CD4-positive, alpha-beta memory T cell (primary cell): ENCODE measurements at regions not wholly inside any gene's neighbourhood (a gene's known extent, or its start where the extent isn't known, plus 50 kb on each side); places are given as distances from the start of the nearest gene placed in this dataset.

Experiments used
- CTCF ChIA-PET: fragments of 350-600 bp; sonication (Branson Sonifier 250); formaldehyde crosslinking; loops from one replicate; lab custom pipeline; 2021; ENCODE audit warnings: inconsistent platforms; ENCODE audit not compliant: partially characterized antibody; lab: Charles Lee
- POLR2A ChIA-PET: fragments of 350-600 bp; sonication (Branson Sonifier 250); formaldehyde crosslinking; loops from one replicate; lab custom pipeline; 2021; ENCODE audit not compliant: partially characterized antibody; lab: Charles Lee
- DNase-seq, 5 donors: peaks; one replicate each; pipeline versions ENCODE4 v3.0.0 to v3.0.0-alpha.2; 2020 to 2022; ENCODE audit warnings: mixed read lengths in 1 of 5
- H3K27ac ChIP-seq: one replicate; pipeline ENCODE4 v1.7.0; 2013; ENCODE audit warnings: low read depth, low read length
- H3K27me3 ChIP-seq: 2 replicates; pipeline ENCODE4 v1.7.0; 2013; ENCODE audit warnings: mild to moderate bottlenecking, low read length, moderate library complexity; ENCODE audit not compliant: insufficient read depth
- H3K36me3 ChIP-seq: 2 replicates; pipeline ENCODE4 v1.7.0; 2013; ENCODE audit warnings: mild to moderate bottlenecking, low read length, moderate library complexity; ENCODE audit not compliant: insufficient read depth
- H3K4me1 ChIP-seq: 2 replicates; pipeline ENCODE4 v1.7.0; 2013; ENCODE audit warnings: mild to moderate bottlenecking, low read length, moderate library complexity; ENCODE audit not compliant: insufficient read depth
- H3K4me3 ChIP-seq, 2 donors: one replicate each; pipeline ENCODE4 v1.7.0; 2013; ENCODE audit warnings: low read length in 2 of 2, mild to moderate bottlenecking in 1 of 2
- H3K9me3 ChIP-seq, 2 donors: one replicate each; pipeline ENCODE4 v1.7.0; 2013; ENCODE audit warnings: low read length in 2 of 2, control low read depth in 1 of 2; ENCODE audit not compliant: control insufficient read depth in 1 of 2
- H3K27ac Mint-ChIP-seq, 7 donors: one replicate each; pipeline ENCODE4 v1.8.0; 2020 to 2021; ENCODE audit warnings: mixed read lengths in 7 of 7, mild to moderate bottlenecking in 6 of 7, inconsistent platforms in 3 of 7, moderate library complexity in 3 of 7
- H3K27me3 Mint-ChIP-seq, 2 donors: one replicate each; pipeline ENCODE4 v1.8.0; 2020 to 2021; ENCODE audit warnings: mixed read lengths in 2 of 2
- H3K36me3 Mint-ChIP-seq, 2 donors: one replicate each; pipeline ENCODE4 v1.8.0; 2020 to 2021; ENCODE audit warnings: mixed read lengths in 2 of 2, inconsistent platforms in 1 of 2, mild to moderate bottlenecking in 1 of 2
- H3K4me1 Mint-ChIP-seq, 4 donors: one replicate each; pipeline ENCODE4 v1.8.0; 2020 to 2021; ENCODE audit warnings: mixed read lengths in 4 of 4, mild to moderate bottlenecking in 1 of 4
- H3K4me3 Mint-ChIP-seq, 8 donors: one replicate each; pipeline ENCODE4 v1.8.0; 2020 to 2021; ENCODE audit warnings: mixed read lengths in 8 of 8, mild to moderate bottlenecking in 7 of 8, moderate library complexity in 6 of 8, inconsistent platforms in 3 of 8
- H3K9me3 Mint-ChIP-seq, 8 donors: one replicate each; pipeline ENCODE4 v1.8.0; 2020 to 2021; ENCODE audit warnings: mixed read lengths in 8 of 8, mild to moderate bottlenecking in 5 of 8, inconsistent platforms in 3 of 8, moderate library complexity in 1 of 8
- intact Hi-C: fragments of 100-400 bp; cut with micrococcal nuclease; formaldehyde crosslinking; loops from one replicate; pipeline ENCODE4 v1.15.1; 2023

DNA sequence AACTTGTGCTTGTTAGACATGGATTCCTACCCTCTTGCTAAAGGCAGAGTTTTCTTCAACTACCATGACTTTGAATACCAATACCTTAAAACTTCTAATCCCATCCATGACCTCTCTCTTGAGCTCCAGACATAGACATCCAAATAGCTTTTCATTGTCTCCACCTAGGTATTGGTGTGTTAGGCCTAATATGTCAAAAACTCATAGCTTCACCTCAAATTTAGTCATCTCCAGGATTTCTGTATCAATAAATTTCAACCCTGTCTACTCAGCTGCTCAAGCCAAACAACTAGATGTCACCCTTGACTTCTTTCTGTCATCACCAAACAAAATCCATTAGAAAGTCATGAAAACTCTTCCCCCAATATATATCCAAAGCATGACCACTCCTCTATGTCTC is 617.7 kb upstream of the GRIA3 start:
- no peaks in the 10 kb centered on the region for H3K9me3 ChIP-seq
- Mint-ChIP-seq H3K9me3 (peaks cover 0 to 5% (median 2%) of the 10 kb centered on the region in 8 donors), H3K27ac (no peak overlapping the region), H3K27me3 (no peaks in the 10 kb centered on the region), H3K36me3 (no peaks in the 10 kb centered on the region), H3K4me1 (no peaks in the 10 kb centered on the region), H3K4me3 (no peak overlapping the region)
- CTCF ChIA-PET: no interaction called here
- no peaks in the 10 kb centered on the region for H3K27me3 ChIP-seq
- no peak for DNase-seq
- POLR2A ChIA-PET: no interaction called here
- intact Hi-C loops: no loop called here
- no peaks in the 10 kb centered on the region for H3K36me3 ChIP-seq
- no peaks in the 10 kb centered on the region for H3K4me1 ChIP-seq
- no peak overlapping the region for H3K4me3 ChIP-seq
- no peak overlapping the region for H3K27ac ChIP-seq

DNA sequence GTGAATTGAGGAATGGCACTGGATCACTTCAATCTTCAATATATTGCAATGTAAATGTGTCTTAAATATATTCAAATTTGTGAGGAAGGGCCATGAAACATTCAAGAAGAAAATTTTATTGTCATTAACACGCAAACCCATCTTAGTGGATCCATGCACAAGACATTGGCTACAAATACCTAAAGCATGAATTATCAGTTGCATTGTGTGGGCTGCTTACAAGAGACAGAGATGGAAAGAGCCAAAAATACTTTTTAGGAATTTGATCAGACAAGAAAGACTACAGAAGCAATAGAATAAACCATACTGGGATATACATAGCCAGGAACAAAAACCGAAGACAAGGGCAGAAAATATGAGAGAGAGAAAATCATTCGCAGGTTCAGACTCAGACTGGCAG is 616.2 kb upstream of the GRIA3 start:
- ChIA-PET CTCF (no interaction called here), POLR2A (no interaction called here)
- Mint-ChIP-seq H3K27me3 (no peaks in the 10 kb centered on the region), H3K36me3 (no peaks in the 10 kb centered on the region), H3K4me1 (no peaks in the 10 kb centered on the region), H3K4me3 (no peak overlapping the region), H3K27ac (no peak overlapping the region), H3K9me3 (peaks cover 0 to 5% (median 2%) of the 10 kb centered on the region in 8 donors)
- intact Hi-C loops: no loop called here
- no peak overlapping the region for H3K4me3 ChIP-seq
- DNase-seq: no peak
- no peak overlapping the region for H3K27ac ChIP-seq
- H3K9me3 ChIP-seq: no peaks in the 10 kb centered on the region
- no peaks in the 10 kb centered on the region for H3K4me1 ChIP-seq
- H3K27me3 ChIP-seq: no peaks in the 10 kb centered on the region
- H3K36me3 ChIP-seq: no peaks in the 10 kb centered on the region

DNA sequence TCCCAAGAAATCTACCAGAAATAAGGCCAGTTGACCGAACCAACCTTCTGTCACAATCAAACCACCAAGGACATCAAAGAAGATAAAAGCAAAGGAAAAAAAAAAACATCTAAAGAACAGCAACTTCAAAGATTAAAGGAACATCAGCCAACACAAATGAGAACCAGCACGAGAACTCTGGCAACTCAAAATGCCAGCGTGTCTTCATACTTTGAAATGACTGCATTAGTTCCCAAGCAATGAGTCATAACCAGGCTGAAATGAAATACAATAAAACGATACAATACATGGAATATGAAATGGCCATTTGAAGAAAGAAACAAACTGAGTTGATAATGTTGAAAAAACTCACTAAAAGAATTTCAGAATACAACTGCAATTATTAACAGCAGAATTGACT is 611.6 kb upstream of the GRIA3 start:
- Mint-ChIP-seq H3K27me3 (no peaks in the 10 kb centered on the region), H3K27ac (no peak overlapping the region), H3K36me3 (no peaks in the 10 kb centered on the region), H3K4me3 (no peak overlapping the region), H3K9me3 (peaks cover 0 to 4% (median 2%) of the 10 kb centered on the region in 8 donors), H3K4me1 (no peaks in the 10 kb centered on the region)
- intact Hi-C loops: no loop called here
- H3K4me3 ChIP-seq: no peak overlapping the region
- no peaks in the 10 kb centered on the region for H3K4me1 ChIP-seq
- no peak overlapping the region for H3K27ac ChIP-seq
- ChIA-PET POLR2A (no interaction called here), CTCF (no interaction called here)
- H3K27me3 ChIP-seq: no peaks in the 10 kb centered on the region
- no peak for DNase-seq
- H3K9me3 ChIP-seq: no peaks in the 10 kb centered on the region
- no peaks in the 10 kb centered on the region for H3K36me3 ChIP-seq

DNA sequence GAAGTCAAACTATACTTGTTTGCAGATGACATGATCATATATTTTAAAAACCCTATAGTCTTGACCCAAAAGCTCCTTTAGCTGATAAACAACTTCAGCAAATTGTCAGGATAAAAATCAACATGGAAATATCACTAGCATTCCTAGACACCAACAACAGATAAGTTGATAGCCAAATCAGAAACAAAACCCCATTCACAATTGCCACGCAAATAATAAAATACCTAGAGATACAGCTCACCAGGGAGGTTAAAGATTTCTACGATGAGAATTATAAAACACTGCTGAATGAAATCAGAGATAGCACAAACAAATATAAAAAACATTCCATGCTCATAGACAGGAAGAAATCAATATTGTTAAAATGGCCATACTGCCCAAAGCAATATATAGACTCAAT is 605.0 kb upstream of the GRIA3 start:
- Histone ChIP-seq H3K4me3 (no peak overlapping the region), H3K4me1 (no peaks in the 10 kb centered on the region), H3K36me3 (no peaks in the 10 kb centered on the region), H3K9me3 (no peaks in the 10 kb centered on the region), H3K27me3 (no peaks in the 10 kb centered on the region), H3K27ac (no peak overlapping the region)
- peaks cover 0 to 3% (median 0%) of the 10 kb centered on the region in 8 donors for H3K9me3 Mint-ChIP-seq
- intact Hi-C loops: no loop called here
- no peaks in the 10 kb centered on the region for H3K27me3 Mint-ChIP-seq
- POLR2A ChIA-PET: no interaction called here
- H3K27ac Mint-ChIP-seq: no peak overlapping the region
- no peaks in the 10 kb centered on the region for H3K36me3 Mint-ChIP-seq
- no peak for DNase-seq
- H3K4me1 Mint-ChIP-seq: no peaks in the 10 kb centered on the region
- CTCF ChIA-PET: no interaction called here
- no peak overlapping the region for H3K4me3 Mint-ChIP-seq

DNA sequence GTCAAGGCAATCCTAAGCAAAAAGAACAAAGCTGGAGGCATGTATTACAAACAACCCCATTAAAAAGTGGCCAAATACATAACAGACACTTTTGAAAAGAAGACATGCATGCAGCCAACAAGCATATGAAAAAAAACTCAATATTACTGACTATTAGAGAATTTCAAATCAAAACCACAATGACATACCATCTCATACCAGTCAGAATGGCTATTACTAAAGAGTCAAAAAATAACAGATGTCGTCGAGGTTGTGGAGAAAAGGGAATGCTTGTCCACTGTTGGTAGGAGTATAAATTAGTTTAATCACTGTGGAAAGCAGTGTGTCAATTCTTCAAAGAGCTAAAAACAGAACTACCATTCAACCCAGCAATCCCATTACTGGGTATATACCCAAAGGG is 604.6 kb upstream of the GRIA3 start:
- Histone ChIP-seq H3K27me3 (no peaks in the 10 kb centered on the region), H3K36me3 (no peaks in the 10 kb centered on the region), H3K27ac (no peak overlapping the region), H3K4me1 (no peaks in the 10 kb centered on the region), H3K4me3 (no peak overlapping the region), H3K9me3 (no peaks in the 10 kb centered on the region)
- Mint-ChIP-seq H3K27me3 (no peaks in the 10 kb centered on the region), H3K36me3 (no peaks in the 10 kb centered on the region), H3K27ac (no peak overlapping the region), H3K4me3 (no peak overlapping the region), H3K4me1 (no peaks in the 10 kb centered on the region), H3K9me3 (peaks cover 0 to 3% (median 0%) of the 10 kb centered on the region in 8 donors)
- intact Hi-C loops: no loop called here
- ChIA-PET CTCF (no interaction called here), POLR2A (no interaction called here)
- DNase-seq: no peak

DNA sequence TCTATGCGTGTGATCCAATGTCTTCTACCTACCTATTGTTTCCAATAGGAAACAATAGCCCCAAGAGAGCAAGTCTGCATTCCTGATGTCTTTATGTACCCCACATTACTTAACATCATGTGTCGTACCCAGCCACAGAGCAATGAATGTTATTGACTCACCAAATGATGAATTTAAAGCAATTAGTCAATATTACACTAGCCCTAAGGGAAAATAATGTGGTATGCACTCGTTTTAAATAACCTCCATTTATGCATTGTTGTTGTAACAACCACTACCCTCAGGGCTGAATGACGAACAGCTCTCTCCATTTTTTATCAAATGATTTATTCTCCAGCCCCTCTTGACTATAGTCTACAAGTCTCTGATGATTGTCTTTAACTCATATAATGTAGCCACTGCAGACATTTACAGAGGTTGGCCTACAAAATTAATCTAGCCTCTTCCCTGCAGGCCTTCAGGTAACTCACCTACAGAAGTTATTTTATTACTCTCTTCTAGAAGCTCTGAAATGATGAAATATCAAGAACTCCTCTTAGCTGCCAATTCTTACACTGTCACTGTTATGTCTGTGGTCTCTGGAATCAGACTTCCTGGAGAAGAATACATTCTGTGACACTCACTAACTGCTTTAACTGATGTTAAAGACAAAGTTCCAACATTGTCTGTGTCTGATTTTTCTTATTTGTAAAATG is 601.7 kb upstream of the GRIA3 start:
- Mint-ChIP-seq H3K4me3 (no peak overlapping the region), H3K4me1 (no peaks in the 10 kb centered on the region), H3K27ac (no peak overlapping the region), H3K36me3 (no peaks in the 10 kb centered on the region), H3K9me3 (peaks cover 0 to 2% (median 0%) of the 10 kb centered on the region in 8 donors), H3K27me3 (no peaks in the 10 kb centered on the region)
- ChIA-PET CTCF (no interaction called here), POLR2A (no interaction called here)
- no peak overlapping the region for H3K27ac ChIP-seq
- H3K36me3 ChIP-seq: no peaks in the 10 kb centered on the region
- no peak overlapping the region for H3K4me3 ChIP-seq
- intact Hi-C loops: no loop called here
- no peak for DNase-seq
- no peaks in the 10 kb centered on the region for H3K27me3 ChIP-seq
- H3K4me1 ChIP-seq: no peaks in the 10 kb centered on the region
- H3K9me3 ChIP-seq: no peaks in the 10 kb centered on the region

DNA sequence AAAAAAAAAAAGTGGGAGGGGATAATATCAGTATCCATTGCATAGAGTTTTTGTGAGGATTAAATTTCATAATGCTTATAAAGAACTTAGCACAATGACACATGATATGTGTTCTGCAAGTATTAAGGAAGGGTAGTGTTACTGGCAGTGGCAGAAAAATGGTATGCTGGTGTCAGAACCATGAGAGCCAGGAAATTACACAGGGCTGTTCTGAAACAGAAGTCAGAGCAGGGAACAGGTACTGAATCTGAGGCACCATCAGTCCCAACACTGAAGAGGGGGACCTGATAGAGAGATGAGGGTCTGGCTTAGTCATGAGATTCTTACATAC is 601.1 kb upstream of the GRIA3 start:
- no peaks in the 10 kb centered on the region for H3K27me3 ChIP-seq
- H3K4me3 Mint-ChIP-seq: no peak overlapping the region
- no peak for DNase-seq
- H3K4me3 ChIP-seq: no peak overlapping the region
- H3K4me1 ChIP-seq: no peaks in the 10 kb centered on the region
- no peaks in the 10 kb centered on the region for H3K4me1 Mint-ChIP-seq
- no peaks in the 10 kb centered on the region for H3K9me3 ChIP-seq
- no peak overlapping the region for H3K27ac ChIP-seq
- intact Hi-C loops: no loop called here
- H3K27ac Mint-ChIP-seq: no peak overlapping the region
- ChIA-PET POLR2A (no interaction called here), CTCF (no interaction called here)
- no peaks in the 10 kb centered on the region for H3K36me3 ChIP-seq
- no peaks in the 10 kb centered on the region for H3K36me3 Mint-ChIP-seq
- H3K9me3 Mint-ChIP-seq: peaks cover 0 to 2% (median 0%) of the 10 kb centered on the region in 8 donors
- H3K27me3 Mint-ChIP-seq: no peaks in the 10 kb centered on the region

DNA sequence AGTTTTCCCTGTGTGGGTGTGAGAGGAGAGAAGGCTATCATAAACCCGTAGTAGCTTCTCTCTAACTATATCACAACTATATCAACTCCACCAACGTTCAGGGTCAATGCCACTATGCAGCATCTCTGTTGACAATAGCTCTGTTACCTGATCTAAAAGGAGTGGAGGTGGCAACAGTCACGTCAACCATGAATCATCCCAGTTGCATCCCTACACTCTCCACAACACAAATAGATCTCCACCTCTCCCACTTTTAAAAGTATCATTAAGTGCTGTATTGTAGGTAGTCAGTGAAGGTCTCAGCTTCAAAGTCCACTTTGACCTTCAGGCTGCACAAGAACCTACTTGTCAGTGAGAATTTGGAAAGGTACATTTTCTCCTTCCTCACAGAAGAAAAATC is 600.5 kb upstream of the GRIA3 start:
- Mint-ChIP-seq H3K27me3 (no peaks in the 10 kb centered on the region), H3K9me3 (peaks cover 0 to 2% (median 0%) of the 10 kb centered on the region in 8 donors), H3K27ac (no peak overlapping the region), H3K36me3 (no peaks in the 10 kb centered on the region), H3K4me3 (no peak overlapping the region), H3K4me1 (no peaks in the 10 kb centered on the region)
- DNase-seq: no peak
- Histone ChIP-seq H3K4me3 (no peak overlapping the region), H3K27ac (no peak overlapping the region), H3K9me3 (no peaks in the 10 kb centered on the region), H3K36me3 (no peaks in the 10 kb centered on the region), H3K27me3 (no peaks in the 10 kb centered on the region), H3K4me1 (no peaks in the 10 kb centered on the region)
- POLR2A ChIA-PET: no interaction called here
- intact Hi-C loops: no loop called here
- CTCF ChIA-PET: no interaction called here
